ENCODE measurements at regions not wholly inside any gene's neighbourhood (a gene's known extent, or its start where the extent isn't known, plus 50 kb on each side); places are given as distances from the start of the nearest gene placed in this dataset.

DNA sequence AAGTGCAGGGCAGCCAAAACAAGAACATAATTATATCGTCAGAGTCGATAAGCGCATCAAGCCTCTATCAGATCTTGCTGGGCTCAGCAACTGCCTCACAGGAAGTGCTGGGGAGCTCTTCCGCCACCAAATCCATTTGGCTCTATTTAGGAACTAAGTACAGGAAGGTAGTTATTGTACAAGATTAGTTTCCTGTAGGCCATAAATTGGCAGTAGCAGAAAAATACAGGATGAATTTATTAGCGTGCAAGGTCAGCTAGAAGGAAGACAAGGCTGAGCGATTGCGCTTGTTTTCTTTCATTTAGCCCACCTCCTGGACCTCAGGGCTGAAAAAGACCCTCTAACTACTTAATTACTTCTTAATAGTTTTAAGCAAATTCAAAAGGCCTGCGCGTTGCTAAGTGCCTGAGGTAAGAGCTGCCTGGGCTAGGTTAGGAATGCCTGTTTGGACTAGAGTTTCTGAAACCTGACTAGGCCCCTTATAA is 118.5 kb downstream of the IRS2 start:
- Histone ChIP-seq H3K4me1 (no peaks in the 10 kb centered on the region), H3K27me3 (no peaks in the 10 kb centered on the region), H3K27ac (no peak overlapping the region), H3K36me3 (no peaks in the 10 kb centered on the region), H3K4me3 (replicated peaks in 1 of 3) (no peak overlapping the region), H3K9me3 (no peaks in the 10 kb centered on the region)
- TF ChIP-seq POLR2A (IDR thresholded peaks at IDR 0.05), result no peak
- TF ChIP-seq, protein P1, sequence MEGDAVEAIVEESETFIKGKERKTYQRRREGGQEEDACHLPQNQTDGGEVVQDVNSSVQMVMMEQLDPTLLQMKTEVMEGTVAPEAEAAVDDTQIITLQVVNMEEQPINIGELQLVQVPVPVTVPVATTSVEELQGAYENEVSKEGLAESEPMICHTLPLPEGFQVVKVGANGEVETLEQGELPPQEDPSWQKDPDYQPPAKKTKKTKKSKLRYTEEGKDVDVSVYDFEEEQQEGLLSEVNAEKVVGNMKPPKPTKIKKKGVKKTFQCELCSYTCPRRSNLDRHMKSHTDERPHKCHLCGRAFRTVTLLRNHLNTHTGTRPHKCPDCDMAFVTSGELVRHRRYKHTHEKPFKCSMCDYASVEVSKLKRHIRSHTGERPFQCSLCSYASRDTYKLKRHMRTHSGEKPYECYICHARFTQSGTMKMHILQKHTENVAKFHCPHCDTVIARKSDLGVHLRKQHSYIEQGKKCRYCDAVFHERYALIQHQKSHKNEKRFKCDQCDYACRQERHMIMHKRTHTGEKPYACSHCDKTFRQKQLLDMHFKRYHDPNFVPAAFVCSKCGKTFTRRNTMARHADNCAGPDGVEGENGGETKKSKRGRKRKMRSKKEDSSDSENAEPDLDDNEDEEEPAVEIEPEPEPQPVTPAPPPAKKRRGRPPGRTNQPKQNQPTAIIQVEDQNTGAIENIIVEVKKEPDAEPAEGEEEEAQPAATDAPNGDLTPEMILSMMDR (IDR thresholded peaks at IDR 0.05), result no peak
- 54 to 63% methylated on average over 9 of the region's 9 CpGs for WGBS, 2 donors
- DNase-seq, result no peak
- intact Hi-C loops (cut with DNase I), result no loop called here

DNA sequence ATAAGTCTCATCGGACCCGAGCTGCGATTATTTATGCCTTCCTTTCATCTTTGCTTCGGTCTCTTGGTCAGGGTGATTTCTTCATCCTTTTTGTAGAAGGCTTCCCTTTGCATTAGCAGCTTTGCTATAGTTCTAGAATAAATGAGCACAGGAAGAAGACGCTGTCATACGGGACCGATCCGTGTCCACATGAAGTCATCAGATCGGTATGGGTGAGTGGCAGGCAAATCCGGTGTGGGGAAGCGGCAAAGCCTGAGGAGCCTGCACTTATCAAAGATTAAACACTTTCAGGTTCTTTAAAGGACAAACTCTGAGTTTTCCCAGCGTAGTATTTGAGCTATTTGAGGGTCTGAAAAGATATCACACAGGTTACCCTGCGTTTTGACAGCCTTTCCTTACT is 119.3 kb downstream of the IRS2 start:
- no peak for DNase-seq
- TF ChIP-seq POLR2A (IDR thresholded peaks at IDR 0.05), result no peak
- TF ChIP-seq, protein P1 (IDR thresholded peaks at IDR 0.05), result no peak
- Histone ChIP-seq H3K27ac (no peak overlapping the region), H3K4me1 (no peaks in the 10 kb centered on the region), H3K27me3 (no peaks in the 10 kb centered on the region), H3K36me3 (no peaks in the 10 kb centered on the region), H3K9me3 (no peaks in the 10 kb centered on the region), H3K4me3 (replicated peaks in 1 of 3) (no peak overlapping the region)
- intact Hi-C loops (cut with DNase I), result no loop called here
- WGBS, 2 donors, result 48 to 56% methylated on average over 13 of the region's 13 CpGs

DNA sequence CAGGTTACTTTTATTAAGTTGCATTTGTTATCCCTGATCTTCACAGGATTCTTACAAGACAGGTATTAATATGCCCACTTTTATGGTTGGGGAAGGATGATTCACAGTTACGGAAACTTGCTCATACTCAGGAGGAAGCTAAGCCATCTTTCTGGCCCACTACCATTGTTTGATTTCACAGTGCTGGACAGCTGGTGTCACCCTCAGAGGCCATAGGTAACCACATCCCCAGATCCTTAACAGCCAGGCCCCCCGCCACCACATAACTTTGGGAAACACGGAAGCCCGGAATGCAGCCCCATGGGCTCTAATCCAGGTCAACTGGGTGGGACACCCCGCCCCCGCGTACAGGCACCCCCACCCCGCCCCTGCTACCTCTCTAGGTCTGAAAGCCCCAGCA is 119.7 kb downstream of the IRS2 start:
- no peaks in the 10 kb centered on the region for H3K4me1 ChIP-seq

DNA sequence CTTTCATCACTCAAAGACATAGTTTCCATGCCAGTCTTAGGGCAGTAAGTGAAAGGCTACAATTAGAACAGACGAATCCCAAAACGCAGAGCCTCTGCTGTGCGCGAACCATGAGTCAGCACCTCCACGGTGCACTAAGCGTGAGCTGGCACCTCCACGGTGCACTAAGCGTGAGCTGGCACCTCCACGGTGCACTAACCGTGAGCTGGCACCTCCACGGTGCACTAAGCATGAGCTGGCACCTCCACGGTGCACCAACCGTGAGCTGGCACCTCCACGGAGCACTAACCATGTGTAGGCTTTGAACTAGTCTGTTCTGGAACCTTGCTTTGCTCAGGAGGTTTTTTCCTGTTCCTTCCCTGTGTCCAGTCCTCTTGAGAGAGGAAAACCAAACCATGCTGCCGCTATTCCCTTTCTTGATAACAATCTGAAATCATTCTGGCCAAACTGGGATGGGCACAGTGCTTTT is 120.6 kb downstream of the IRS2 start:
- no peak for DNase-seq

More for the DNA sequence above, 119.7 kb downstream of the IRS2 start:
- H3K27ac ChIP-seq, result no peak overlapping the region
- no peak for TF ChIP-seq POLR2A (IDR thresholded peaks at IDR 0.05)
- intact Hi-C loops (cut with DNase I), result no loop called here
- DNase-seq, result no peak
- H3K36me3 ChIP-seq, result no peaks in the 10 kb centered on the region
- H3K9me3 ChIP-seq, result no peaks in the 10 kb centered on the region
- 69 to 87% methylated on average over 8 of the region's 8 CpGs for WGBS, 2 donors
- no peaks in the 10 kb centered on the region for H3K27me3 ChIP-seq
- no peak overlapping the region for H3K4me3 ChIP-seq (replicated peaks in 1 of 3)

DNA sequence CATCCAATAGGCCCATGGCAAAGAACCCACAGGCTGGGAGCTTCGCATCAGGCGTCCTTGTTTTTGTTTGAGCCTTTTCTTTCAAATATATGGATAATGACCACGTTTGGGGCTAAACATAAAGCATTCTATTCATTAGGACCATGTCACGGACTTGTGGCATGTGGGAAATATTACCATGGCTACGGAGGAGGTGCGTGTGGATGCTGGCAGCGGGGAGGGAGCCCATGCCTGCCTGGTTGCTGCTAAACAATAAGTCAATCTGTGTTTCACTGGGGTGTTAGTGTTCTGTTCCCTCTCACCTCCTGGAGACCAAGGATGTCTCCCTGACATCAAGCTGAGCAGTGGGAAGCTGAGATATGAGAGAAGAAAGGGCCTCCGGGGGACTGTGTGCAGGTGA is 121.1 kb downstream of the IRS2 start:
- WGBS, 2 donors, result 90% methylated on average over 8 of the region's 8 CpGs
- Histone ChIP-seq H3K4me3 (replicated peaks in 1 of 3) (no peak overlapping the region), H3K36me3 (no peaks in the 10 kb centered on the region), H3K27ac (no peak overlapping the region), H3K4me1 (no peaks in the 10 kb centered on the region), H3K27me3 (no peaks in the 10 kb centered on the region), H3K9me3 (no peaks in the 10 kb centered on the region)
- TF ChIP-seq, protein P1 (IDR thresholded peaks at IDR 0.05), result no peak
- TF ChIP-seq POLR2A (IDR thresholded peaks at IDR 0.05), result no peak
- no peak for DNase-seq
- intact Hi-C loops (cut with DNase I), result no loop called here

More for the DNA sequence above, 120.6 kb downstream of the IRS2 start:
- Histone ChIP-seq H3K36me3 (no peaks in the 10 kb centered on the region), H3K4me3 (replicated peaks in 1 of 3) (no peak overlapping the region), H3K27me3 (no peaks in the 10 kb centered on the region), H3K27ac (no peak overlapping the region), H3K9me3 (no peaks in the 10 kb centered on the region), H3K4me1 (no peaks in the 10 kb centered on the region)
- WGBS, 2 donors, result 90 to 92% methylated on average over 15 of the region's 15 CpGs
- intact Hi-C loops (cut with DNase I), result no loop called here
- no peak for TF ChIP-seq POLR2A (IDR thresholded peaks at IDR 0.05)
- TF ChIP-seq, protein P1 (IDR thresholded peaks at IDR 0.05), result no peak

DNA sequence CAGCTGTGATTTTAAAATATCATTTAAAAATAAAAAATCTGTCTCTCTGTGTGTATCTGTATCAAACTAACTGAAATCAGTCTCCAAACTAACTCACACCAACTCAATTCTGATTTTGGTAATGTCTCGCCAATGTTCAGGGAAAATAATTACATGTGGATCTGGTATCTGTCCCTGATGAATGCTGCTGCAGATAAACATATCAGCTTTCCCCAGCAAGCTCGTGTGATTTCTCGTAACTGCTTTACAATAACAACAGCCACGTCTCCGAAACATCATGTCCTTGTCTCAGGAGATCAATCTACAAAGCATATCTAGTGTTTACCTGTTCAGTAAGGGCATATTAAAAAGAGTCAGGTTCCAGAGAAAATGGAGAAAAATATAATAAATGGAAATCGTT is 129.0 kb downstream of the IRS2 start:
- Histone ChIP-seq H3K36me3 (no peaks in the 10 kb centered on the region), H3K27me3 (no peaks in the 10 kb centered on the region), H3K27ac (no peak overlapping the region), H3K4me3 (replicated peaks in 1 of 3) (no peak overlapping the region), H3K9me3 (no peaks in the 10 kb centered on the region), H3K4me1 (no peaks in the 10 kb centered on the region)
- no peak for TF ChIP-seq POLR2A (IDR thresholded peaks at IDR 0.05)
- TF ChIP-seq, protein P1 (IDR thresholded peaks at IDR 0.05), result no peak
- DNase-seq, result no peak
- WGBS, 2 donors, result 50 to 65% methylated on average over 6 of the region's 6 CpGs
- intact Hi-C loops (cut with DNase I), result no loop called here
